Fibroblast of peridontal ligament (primary cell): ENCODE measurements at regions not wholly inside any gene's neighbourhood (a gene's known extent, or its start where the extent isn't known, plus 50 kb on each side); places are given as distances from the start of the nearest gene placed in this dataset.
"Not testable (repeated sequence)": the region's sequence is repeated elsewhere in the genome, so short reads cannot be mapped to it uniquely, and the experiment has no call there.

ENCODE experiments used
- DNase-seq: peaks from one replicate; pipeline ENCODE4 v3.0.0-alpha.2; 2010; ENCODE audit errors: extremely low read depth

GRCh38 chr3:154902495-154902894, 177.6 kb upstream of the MME start:
- DNase-seq, result peak; percentile 46

DNA sequence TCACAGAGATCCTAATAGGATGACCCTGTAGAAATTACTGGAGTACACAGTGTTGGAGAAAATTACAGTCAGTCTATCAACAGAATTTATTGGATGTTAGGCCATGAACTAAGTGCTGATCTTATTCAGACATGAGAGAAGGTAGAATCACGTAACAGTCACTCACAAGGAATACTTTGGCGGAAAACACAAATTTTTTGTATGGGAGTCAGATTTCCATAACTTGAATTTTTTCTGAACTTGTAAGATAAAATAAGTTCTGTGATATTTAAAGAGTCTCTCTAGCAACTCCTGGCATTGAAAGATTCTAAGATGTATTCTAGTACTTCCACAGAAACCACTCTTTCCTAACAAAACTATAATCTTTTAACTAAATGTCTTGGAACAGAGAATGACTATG, 178.8 kb upstream of the MME start:
- DNase-seq, result peak; percentile 39

- DNase-seq, result no peak
Measured at GRCh38 chr3:154900816-154901215, 179.3 kb upstream of the MME start.

DNA sequence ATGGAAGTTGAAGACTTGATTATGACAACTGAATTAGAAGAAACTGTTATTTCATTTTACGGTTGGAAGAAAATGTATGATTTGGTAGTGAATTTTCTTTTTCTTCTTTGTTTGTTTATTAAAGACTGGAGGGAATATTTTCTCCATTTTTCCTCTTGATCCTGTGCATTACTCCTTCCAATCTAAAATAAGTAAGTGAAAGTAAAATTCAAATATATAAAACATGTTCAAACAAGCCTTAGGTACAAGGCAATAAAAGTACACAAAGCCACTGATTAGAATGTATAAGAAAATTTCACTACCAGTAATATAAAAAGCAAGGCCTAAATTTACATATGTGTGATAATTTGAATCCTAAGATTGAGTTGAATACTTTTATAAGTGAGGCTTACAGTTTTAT, 181.2 kb upstream of the MME start:
- peak; percentile 51 for DNase-seq

- peak; percentile 70 for DNase-seq
Measured at GRCh38 chr3:154898443-154898842, 181.7 kb upstream of the MME start.

- DNase-seq, result no peak
Measured at GRCh38 chr3:154893813-154894212, 186.3 kb upstream of the MME start.

GRCh38 chr3:154889227-154889634, 190.9 kb upstream of the MME start:
- no peak for DNase-seq

DNA sequence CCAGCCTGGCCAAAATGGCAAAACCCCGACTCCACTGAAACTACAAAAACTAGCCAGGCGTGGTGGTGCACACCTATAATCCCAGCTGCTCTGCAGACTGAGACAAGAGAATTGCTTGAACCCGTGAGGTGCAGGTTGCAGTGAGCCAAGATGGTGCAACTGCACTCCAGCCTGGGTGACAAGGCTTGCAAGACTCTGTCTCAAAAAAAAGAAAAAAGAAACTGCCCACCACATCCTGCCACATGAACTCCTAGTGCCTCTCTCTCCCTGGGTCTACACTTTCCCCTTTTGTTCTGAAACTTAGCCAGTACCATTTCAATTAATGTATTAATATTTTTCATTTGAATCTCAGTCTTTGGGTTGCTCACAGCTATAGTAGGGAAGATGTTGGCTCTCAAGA, 192.2 kb upstream of the MME start:
- DNase-seq, result no peak

GRCh38 chr3:154886437-154886836, 193.7 kb upstream of the MME start:
- peak; percentile 100 for DNase-seq

DNA sequence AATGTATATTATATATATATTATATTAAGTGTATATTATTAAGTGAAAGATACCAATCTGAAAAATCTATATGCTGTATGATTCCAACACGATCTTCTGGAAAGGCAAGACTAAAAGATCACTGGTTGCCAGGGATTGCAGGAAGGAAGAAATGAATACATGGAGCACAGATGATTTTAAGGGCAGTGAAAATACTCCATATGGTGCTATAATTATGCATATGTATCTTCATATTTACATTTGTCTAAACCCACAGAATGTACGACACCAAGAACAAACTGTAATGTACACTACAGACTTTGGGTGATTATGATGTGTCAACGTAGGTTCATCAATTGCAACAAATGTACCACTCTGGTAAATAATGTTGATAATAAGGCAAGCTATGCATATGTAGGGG, 194.7 kb upstream of the MME start:
- no peak for DNase-seq

DNA sequence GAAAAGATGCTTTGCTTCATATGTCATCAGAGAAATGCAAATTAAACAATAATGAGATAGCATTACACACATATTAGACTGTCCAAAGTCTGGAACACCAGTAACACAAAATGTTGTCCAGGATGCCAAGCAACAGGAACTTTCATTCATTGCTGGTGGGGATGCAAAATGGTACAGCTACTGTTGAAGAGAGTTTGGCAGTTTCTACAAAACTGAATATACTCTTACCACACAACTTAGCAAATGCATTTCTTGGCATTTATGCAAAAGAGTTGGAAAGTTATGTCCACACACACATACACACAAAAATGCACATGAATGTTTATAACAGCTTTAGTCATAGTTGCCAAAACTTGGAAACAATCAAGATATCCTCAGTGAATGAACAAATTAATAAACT, 195.2 kb upstream of the MME start:
- peak; percentile 93 for DNase-seq

GRCh38 chr3:154875142-154875541, 205.0 kb upstream of the MME start:
- no peak for DNase-seq

DNA sequence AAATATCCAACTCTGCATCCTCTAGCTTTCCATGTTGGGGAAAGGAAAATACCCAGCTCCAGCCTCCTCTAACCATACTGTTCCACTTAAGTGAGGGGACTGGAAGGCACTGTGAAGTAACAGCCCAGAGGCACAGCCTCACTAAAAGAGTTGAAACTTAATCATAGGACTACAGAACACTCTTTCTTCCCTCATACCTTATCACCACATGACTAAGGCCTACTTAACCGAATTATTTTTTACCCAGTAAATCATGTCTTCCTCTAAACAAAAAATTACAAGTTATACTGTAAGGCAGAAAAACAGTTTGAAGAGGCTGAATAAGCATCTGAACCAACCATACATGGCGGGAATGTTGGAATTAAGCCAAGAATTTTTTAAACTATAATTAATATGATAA, 207.4 kb upstream of the MME start:
- no peak for DNase-seq

- no peak for DNase-seq
Measured at GRCh38 chr3:154872074-154872473, 208.0 kb upstream of the MME start.

DNA sequence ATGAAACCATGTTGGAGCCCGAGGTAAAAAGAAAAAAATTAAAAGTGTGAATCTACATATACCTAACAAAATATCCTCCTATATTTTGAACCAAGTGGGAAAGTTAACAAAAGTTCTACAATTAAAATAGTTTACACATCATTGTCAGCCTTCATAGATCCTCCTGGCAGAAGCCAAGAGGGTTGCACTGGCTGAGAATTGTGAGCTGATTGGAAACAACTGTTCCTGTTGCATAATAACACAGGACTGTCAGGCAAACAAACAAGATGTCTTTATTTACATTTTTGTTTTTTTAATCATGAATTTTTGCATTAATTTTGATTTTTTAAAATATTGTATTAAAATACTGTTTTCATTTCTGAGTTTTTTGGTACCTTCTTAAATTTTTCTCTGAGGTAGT, 215.2 kb upstream of the MME start:
- peak; percentile 68 for DNase-seq

GRCh38 chr3:154862265-154862664, 217.9 kb upstream of the MME start:
- peak; percentile 79 for DNase-seq

DNA sequence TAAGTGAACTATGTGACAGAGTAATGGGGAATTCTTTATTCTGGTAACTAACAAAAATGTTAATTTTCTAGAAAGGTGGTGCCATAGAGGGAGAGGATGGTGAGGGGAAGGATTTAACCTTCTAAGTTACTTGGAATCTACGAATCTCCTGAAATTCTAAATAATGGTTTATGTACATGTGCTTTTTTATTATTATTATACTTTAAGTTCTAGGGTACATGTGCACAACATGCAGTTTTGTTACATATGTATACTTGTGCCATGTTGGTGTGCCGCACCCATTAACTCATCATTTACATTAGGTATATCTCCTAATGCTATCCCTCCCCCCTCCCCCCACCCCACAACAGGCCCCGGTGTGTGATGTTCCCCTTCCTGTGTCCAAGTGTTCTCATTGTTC, 227.1 kb upstream of the MME start:
- not testable (repeated sequence) for DNase-seq

DNA sequence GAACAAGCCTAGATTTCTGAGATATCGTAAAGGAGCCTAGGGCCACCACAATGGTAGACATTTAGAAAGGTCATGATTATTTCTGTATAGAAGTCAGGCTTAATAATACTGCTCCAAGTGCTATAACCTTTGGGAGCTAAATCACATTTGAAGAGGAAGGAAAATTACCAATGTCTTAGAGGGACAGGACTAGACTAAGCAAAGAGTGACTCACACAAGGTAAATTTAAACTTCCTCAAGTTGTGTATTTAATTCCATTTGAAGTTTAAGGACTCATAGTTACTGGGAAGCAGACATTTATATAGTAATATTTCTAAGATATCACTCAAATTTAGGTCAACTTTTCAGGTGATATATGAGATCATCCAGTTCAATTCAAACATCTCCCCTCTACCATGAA, 227.6 kb upstream of the MME start:
- DNase-seq, result no peak

- DNase-seq, result no peak
Measured at GRCh38 chr3:154851644-154852043, 228.5 kb upstream of the MME start.

DNA sequence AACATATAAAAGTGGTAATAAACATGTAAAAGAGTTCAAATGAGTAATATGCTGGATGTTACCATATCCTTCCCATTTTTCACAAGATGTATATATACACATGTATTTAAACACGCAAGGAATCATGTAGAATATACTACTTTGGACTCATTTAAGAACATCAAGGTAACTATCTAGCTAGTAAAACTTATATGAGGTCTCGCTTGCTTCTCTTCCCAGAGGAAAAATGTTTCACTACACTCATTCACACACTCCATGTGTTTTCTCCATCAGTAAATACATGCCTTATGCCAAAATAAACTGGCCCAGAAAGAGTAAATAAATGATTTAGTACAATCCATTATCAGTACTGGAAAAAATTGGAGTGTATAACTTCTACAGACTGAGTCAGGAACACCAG, 229.2 kb upstream of the MME start:
- no peak for DNase-seq

- no peak for DNase-seq
Measured at GRCh38 chr3:154849408-154849807, 230.7 kb upstream of the MME start.

DNA sequence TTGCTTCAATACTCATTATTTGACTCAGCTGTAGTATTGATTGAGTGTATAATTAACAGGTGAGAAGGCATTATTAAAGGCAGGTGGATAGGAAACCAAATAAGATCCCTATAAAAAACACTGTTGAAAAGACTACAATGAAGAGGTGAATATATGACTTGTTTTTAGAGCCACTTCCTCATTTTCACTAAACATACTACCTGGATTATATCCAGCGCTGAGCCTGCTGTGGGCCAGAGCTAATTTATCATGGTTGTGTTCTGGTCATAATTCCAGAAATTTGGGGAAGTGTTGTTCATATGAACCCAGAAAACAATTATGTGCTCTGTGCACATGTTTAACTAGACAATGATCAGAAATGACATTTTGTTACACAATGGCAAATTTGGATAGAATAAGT, 235.3 kb upstream of the MME start:
- DNase-seq, result no peak

DNA sequence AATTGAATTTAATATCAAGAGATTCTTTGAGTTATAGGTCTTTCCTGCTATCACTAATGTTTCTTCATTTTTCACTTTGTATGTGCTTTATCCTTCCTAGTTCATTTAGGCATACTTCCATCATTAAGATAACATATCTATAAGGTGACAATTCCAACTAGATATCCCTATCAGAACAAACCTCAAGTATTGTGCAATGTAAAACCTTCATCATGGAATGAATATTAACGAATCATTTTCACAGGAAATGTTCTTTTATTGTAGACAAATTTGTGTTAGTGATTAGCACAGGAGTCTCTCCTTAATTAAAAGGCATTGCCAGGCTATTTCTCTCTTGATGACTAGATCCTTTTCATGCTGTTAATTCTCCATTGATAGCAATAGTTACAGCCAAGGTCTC, 236.5 kb upstream of the MME start:
- DNase-seq, result no peak

DNA sequence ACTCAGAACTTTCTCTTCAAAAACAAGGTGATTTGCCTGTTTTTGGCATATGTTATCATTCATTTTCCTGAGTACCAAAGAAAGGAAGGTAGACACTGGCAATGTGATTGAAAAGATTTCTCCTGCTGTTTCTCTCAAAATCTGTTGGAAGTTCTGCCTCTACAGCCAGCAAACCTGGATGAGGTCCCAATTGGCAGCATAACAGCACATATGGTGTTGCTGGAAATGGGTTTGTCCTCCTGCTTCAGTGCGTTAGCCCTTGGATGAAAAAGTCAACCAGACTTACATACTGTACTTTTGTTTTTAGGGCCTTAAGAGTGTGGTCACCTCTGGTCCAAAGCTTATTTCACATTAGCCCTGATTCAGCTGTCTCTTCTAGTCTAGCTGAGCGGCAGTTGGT, 237.6 kb upstream of the MME start:
- DNase-seq, result peak; percentile 37

- DNase-seq, result no peak
Measured at GRCh38 chr3:154835639-154836038, 244.5 kb upstream of the MME start.
